SK-N-SH treated with all-trans-retinoic acid at 6 μM for 48 hours (cell line): ENCODE measurements at regions not wholly inside any gene's neighbourhood (a gene's known extent, or its start where the extent isn't known, plus 50 kb on each side); places are given as distances from the start of the nearest gene placed in this dataset.

Experiments used
- ARNTL ChIP-seq: fragments of 450-650 bp; formaldehyde crosslinking; IDR thresholded peaks from 2 replicates; pipeline ENCODE4 v1.5.0; 2020; ENCODE audit warnings: low read depth, mild to moderate bottlenecking, moderate library complexity, borderline replicate concordance
- BACH2 ChIP-seq: fragments of 250-450 bp; sonication (Bioruptor Pico); IDR thresholded peaks from 2 replicates; pipeline ENCODE4 v1.9.0; 2021; ENCODE audit warnings: mild to moderate bottlenecking, borderline replicate concordance
- CSDC2 ChIP-seq: fragments of 250-450 bp; sonication (Bioruptor Pico); IDR thresholded peaks from 2 replicates; pipeline ENCODE4 v1.5.0; 2020; ENCODE audit warnings: mild to moderate bottlenecking, moderate library complexity
- ESRRG ChIP-seq: fragments of 250-450 bp; sonication (Bioruptor Pico); IDR thresholded peaks from 2 replicates; pipeline ENCODE4 v1.6.1; 2021; ENCODE audit warnings: mild to moderate bottlenecking
- GLIS3 ChIP-seq: fragments of 250-450 bp; sonication (Bioruptor Pico); IDR thresholded peaks from 2 replicates; pipeline ENCODE4 v1.5.0; 2020; ENCODE audit warnings: mild to moderate bottlenecking, moderate library complexity
- RARB ChIP-seq: fragments of 250-450 bp; sonication (Bioruptor Pico); IDR thresholded peaks from 2 replicates; pipeline ENCODE4 v1.8.0; 2021; ENCODE audit warnings: mild to moderate bottlenecking, moderate library complexity
- TOX ChIP-seq: fragments of 250-450 bp; sonication (Bioruptor Pico); IDR thresholded peaks from 2 replicates; pipeline ENCODE4 v1.8.0; 2021; ENCODE audit warnings: mild to moderate bottlenecking, moderate library complexity, borderline replicate concordance
- ZFP3 ChIP-seq: fragments of 250-450 bp; sonication (Bioruptor Pico); IDR thresholded peaks from 2 replicates; pipeline ENCODE4 v1.5.0; 2020; ENCODE audit warnings: mild to moderate bottlenecking, moderate library complexity
- ZFP30 ChIP-seq: fragments of 450-650 bp; formaldehyde crosslinking; IDR thresholded peaks from 2 replicates; pipeline ENCODE4 v1.5.0; 2022; ENCODE audit warnings: mild to moderate bottlenecking, moderate library complexity
- ZNF70 ChIP-seq: fragments of 450-650 bp; formaldehyde crosslinking; IDR thresholded peaks from 2 replicates; pipeline ENCODE4 v1.5.0; 2020; ENCODE audit warnings: mild to moderate bottlenecking, moderate library complexity
- TF ChIP-seq, protein P1 (sequence below): fragments of 250-450 bp; sonication (Bioruptor Pico); IDR thresholded peaks from 2 replicates; pipeline ENCODE4 v1.8.0; 2020; ENCODE audit warnings: mild to moderate bottlenecking, moderate library complexity, borderline replicate concordance
- TF ChIP-seq, protein P2 (sequence below): fragments of 250-450 bp; sonication (Bioruptor Pico); IDR thresholded peaks from 2 replicates; pipeline ENCODE4 v1.5.1; 2020; ENCODE audit warnings: low read depth, mild to moderate bottlenecking, moderate library complexity
- TF ChIP-seq, protein P3 (sequence below): fragments of 250-450 bp; sonication (Bioruptor Pico); IDR thresholded peaks from 2 replicates; pipeline ENCODE4 v1.5.0; 2020; ENCODE audit warnings: mild to moderate bottlenecking, moderate library complexity

DNA sequence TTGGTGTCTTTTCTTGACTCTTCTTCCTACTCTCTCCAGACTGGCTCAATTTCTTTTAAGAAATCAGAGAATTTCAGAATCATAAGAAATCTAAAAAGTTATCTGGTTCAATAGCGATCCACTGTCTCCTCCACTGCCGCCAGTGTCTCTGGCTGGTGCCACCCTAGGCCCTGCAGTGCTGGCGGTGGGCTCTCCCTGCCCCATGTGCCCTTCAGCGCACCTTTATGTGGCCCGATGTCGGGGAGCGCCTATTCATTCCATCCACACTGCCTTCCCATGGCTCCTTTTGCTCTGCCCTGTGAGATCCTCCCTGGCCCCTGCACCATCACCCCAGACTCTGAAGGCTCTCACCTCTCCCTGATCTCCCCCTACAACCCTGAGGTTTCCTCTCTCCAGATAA lies 62.8 kb downstream of the TBXT start:
- TF ChIP-seq BACH2 (CRISPR knock-in tag), result no peak
- TF ChIP-seq, protein P1, sequence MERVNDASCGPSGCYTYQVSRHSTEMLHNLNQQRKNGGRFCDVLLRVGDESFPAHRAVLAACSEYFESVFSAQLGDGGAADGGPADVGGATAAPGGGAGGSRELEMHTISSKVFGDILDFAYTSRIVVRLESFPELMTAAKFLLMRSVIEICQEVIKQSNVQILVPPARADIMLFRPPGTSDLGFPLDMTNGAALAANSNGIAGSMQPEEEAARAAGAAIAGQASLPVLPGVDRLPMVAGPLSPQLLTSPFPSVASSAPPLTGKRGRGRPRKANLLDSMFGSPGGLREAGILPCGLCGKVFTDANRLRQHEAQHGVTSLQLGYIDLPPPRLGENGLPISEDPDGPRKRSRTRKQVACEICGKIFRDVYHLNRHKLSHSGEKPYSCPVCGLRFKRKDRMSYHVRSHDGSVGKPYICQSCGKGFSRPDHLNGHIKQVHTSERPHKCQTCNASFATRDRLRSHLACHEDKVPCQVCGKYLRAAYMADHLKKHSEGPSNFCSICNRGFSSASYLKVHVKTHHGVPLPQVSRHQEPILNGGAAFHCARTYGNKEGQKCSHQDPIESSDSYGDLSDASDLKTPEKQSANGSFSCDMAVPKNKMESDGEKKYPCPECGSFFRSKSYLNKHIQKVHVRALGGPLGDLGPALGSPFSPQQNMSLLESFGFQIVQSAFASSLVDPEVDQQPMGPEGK (CRISPR knock-in tag), result no peak
- TF ChIP-seq ZFP3 (CRISPR knock-in tag), result no peak
- no peak for TF ChIP-seq ZFP30 (CRISPR knock-in tag)
- no peak for TF ChIP-seq ARNTL (CRISPR knock-in tag)
- TF ChIP-seq, protein P2, sequence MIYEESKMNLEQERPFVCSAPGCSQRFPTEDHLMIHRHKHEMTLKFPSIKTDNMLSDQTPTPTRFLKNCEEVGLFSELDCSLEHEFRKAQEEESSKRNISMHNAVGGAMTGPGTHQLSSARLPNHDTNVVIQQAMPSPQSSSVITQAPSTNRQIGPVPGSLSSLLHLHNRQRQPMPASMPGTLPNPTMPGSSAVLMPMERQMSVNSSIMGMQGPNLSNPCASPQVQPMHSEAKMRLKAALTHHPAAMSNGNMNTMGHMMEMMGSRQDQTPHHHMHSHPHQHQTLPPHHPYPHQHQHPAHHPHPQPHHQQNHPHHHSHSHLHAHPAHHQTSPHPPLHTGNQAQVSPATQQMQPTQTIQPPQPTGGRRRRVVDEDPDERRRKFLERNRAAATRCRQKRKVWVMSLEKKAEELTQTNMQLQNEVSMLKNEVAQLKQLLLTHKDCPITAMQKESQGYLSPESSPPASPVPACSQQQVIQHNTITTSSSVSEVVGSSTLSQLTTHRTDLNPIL, result no peak
- TF ChIP-seq RARB (CRISPR knock-in tag), result no peak
- TF ChIP-seq ZNF70 (CRISPR knock-in tag), result no peak
- no peak for TF ChIP-seq GLIS3 (CRISPR knock-in tag)
- TF ChIP-seq, protein P3, sequence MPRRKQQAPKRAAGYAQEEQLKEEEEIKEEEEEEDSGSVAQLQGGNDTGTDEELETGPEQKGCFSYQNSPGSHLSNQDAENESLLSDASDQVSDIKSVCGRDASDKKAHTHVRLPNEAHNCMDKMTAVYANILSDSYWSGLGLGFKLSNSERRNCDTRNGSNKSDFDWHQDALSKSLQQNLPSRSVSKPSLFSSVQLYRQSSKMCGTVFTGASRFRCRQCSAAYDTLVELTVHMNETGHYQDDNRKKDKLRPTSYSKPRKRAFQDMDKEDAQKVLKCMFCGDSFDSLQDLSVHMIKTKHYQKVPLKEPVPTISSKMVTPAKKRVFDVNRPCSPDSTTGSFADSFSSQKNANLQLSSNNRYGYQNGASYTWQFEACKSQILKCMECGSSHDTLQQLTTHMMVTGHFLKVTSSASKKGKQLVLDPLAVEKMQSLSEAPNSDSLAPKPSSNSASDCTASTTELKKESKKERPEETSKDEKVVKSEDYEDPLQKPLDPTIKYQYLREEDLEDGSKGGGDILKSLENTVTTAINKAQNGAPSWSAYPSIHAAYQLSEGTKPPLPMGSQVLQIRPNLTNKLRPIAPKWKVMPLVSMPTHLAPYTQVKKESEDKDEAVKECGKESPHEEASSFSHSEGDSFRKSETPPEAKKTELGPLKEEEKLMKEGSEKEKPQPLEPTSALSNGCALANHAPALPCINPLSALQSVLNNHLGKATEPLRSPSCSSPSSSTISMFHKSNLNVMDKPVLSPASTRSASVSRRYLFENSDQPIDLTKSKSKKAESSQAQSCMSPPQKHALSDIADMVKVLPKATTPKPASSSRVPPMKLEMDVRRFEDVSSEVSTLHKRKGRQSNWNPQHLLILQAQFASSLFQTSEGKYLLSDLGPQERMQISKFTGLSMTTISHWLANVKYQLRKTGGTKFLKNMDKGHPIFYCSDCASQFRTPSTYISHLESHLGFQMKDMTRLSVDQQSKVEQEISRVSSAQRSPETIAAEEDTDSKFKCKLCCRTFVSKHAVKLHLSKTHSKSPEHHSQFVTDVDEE (CRISPR knock-in tag), result no peak
- TF ChIP-seq ESRRG (CRISPR knock-in tag), result no peak
- no peak for TF ChIP-seq TOX (CRISPR knock-in tag)
- no peak for TF ChIP-seq CSDC2
